HEK293 (cell line): ENCODE measurements at regions not wholly inside any gene's neighbourhood (a gene's known extent, or its start where the extent isn't known, plus 50 kb on each side); places are given as distances from the start of the nearest gene placed in this dataset.

Experiments used
- CTCF ChIA-PET: fragments of 350-600 bp; formaldehyde crosslinking; extraction: SDS; loops from one replicate; lab custom pipeline; 2021; ENCODE audit warnings: antibody characterized with exemption; lab: Yijun Ruan, JAX
- POLR2A ChIA-PET: fragments of 300-600 bp; formaldehyde crosslinking; extraction: SDS; loops from one replicate; lab custom pipeline; 2020; ENCODE audit warnings: antibody characterized with exemption, inconsistent platforms; lab: Yijun Ruan, JAX
- H3K27ac ChIP-seq: fragments of 200-500 bp; sonication (Bioruptor generic); 2 replicates; pipeline ENCODE4 v1.5.1; 2014; ENCODE audit warnings: low read depth, low read length, control low read depth, inconsistent platforms; ENCODE audit errors: extremely low read depth
- H3K36me3 ChIP-seq, 2 experiments: fragments of 200-500 bp in 1 of 2; sonication (Bioruptor generic) in 1 of 2; 1 replicate in 1 of 2; 2 replicates in 1 of 2; pipeline ENCODE4 v1.5.1; 2014 to 2017; ENCODE audit warnings: inconsistent platforms in 2 of 2, low read length in 2 of 2; ENCODE audit not compliant: control insufficient read depth in 2 of 2, insufficient read depth in 1 of 2
- H3K4me1 ChIP-seq: fragments of 200-500 bp; sonication (Bioruptor generic); 2 replicates; pipeline ENCODE4 v1.5.1; 2014; ENCODE audit warnings: mild to moderate bottlenecking, low read length, inconsistent platforms; ENCODE audit not compliant: control insufficient read depth, insufficient read depth
- H3K4me3 ChIP-seq: 2 replicates; pipeline ENCODE4 v1.5.1; 2011; ENCODE audit warnings: low read depth, mild to moderate bottlenecking, control low read depth, low read length, moderate library complexity
- H3K9me3 ChIP-seq: fragments of 200-500 bp; sonication (Bioruptor generic); 2 replicates; pipeline ENCODE4 v1.5.1; 2014; ENCODE audit warnings: low read depth, low read length, inconsistent platforms; ENCODE audit not compliant: control insufficient read depth, insufficient read depth
- BCL11A ChIP-seq: fragments of 450-650 bp; formaldehyde crosslinking; IDR thresholded peaks from 2 replicates; pipeline ENCODE4 v1.5.1; 2016; ENCODE audit warnings: low read depth, missing biosample characterization, missing genetic modification characterization
- GFI1B ChIP-seq: fragments of 450-650 bp; formaldehyde crosslinking; IDR thresholded peaks from 2 replicates; pipeline ENCODE4 v1.5.1; 2016; ENCODE audit warnings: missing biosample characterization, missing genetic modification characterization
- GLI2 ChIP-seq: fragments of 450-650 bp; formaldehyde crosslinking; IDR thresholded peaks from 2 replicates; pipeline ENCODE4; 2017; ENCODE audit warnings: missing biosample characterization, missing genetic modification characterization, low read depth, borderline replicate concordance
- HIC1 ChIP-seq: fragments of 450-650 bp; formaldehyde crosslinking; IDR thresholded peaks from 2 replicates; pipeline ENCODE4 v1.5.1; 2016; ENCODE audit warnings: missing biosample characterization, missing genetic modification characterization
- KLF9 ChIP-seq: fragments of 450-650 bp; formaldehyde crosslinking; IDR thresholded peaks from 2 replicates; pipeline ENCODE4 v1.5.1; 2016; ENCODE audit warnings: missing biosample characterization, missing genetic modification characterization, low read depth
- SP3 ChIP-seq: fragments of 450-650 bp; formaldehyde crosslinking; IDR thresholded peaks from 2 replicates; pipeline ENCODE4 v1.5.1; 2016; ENCODE audit warnings: missing biosample characterization, missing genetic modification characterization
- SP7 ChIP-seq: fragments of 450-650 bp; formaldehyde crosslinking; IDR thresholded peaks from 2 replicates; pipeline ENCODE4 v1.5.1; 2016; ENCODE audit warnings: missing biosample characterization, missing genetic modification characterization
- ZBTB1 ChIP-seq: fragments of 450-650 bp; formaldehyde crosslinking; IDR thresholded peaks from 2 replicates; pipeline ENCODE4 v1.5.1; 2016; ENCODE audit warnings: missing biosample characterization, missing genetic modification characterization
- ZBTB17 ChIP-seq: fragments of 450-650 bp; formaldehyde crosslinking; IDR thresholded peaks from 2 replicates; pipeline ENCODE4 v1.5.1; 2016; ENCODE audit warnings: missing biosample characterization, missing genetic modification characterization
- ZBTB26 ChIP-seq: fragments of 450-650 bp; formaldehyde crosslinking; optimal IDR thresholded peaks from 2 replicates; pipeline ENCODE3; 2016; ENCODE audit warnings: missing biosample characterization, mild to moderate bottlenecking, missing genetic modification characterization
- ZBTB7A ChIP-seq: fragments of 450-650 bp; formaldehyde crosslinking; IDR thresholded peaks from 2 replicates; pipeline ENCODE4 v1.5.1; 2016; ENCODE audit warnings: low read depth, missing biosample characterization, missing genetic modification characterization
- ZBTB8A ChIP-seq: fragments of 450-650 bp; formaldehyde crosslinking; IDR thresholded peaks from 2 replicates; pipeline ENCODE4 v1.5.1; 2016; ENCODE audit warnings: missing biosample characterization, missing genetic modification characterization
- ZNF121 ChIP-seq: fragments of 450-650 bp; formaldehyde crosslinking; IDR thresholded peaks from 2 replicates; pipeline ENCODE4 v1.5.1; 2016; ENCODE audit warnings: missing biosample characterization, missing genetic modification characterization
- ZNF138 ChIP-seq: fragments of 450-650 bp; formaldehyde crosslinking; IDR thresholded peaks from 2 replicates; pipeline ENCODE4 v1.5.1; 2016; ENCODE audit warnings: missing biosample characterization, missing genetic modification characterization, borderline replicate concordance
- ZNF146 ChIP-seq: fragments of 450-650 bp; formaldehyde crosslinking; IDR thresholded peaks from 2 replicates; pipeline ENCODE4 v1.5.1; 2016; ENCODE audit warnings: missing biosample characterization, missing genetic modification characterization
- ZNF239 ChIP-seq: fragments of 450-650 bp; formaldehyde crosslinking; IDR thresholded peaks from 2 replicates; pipeline ENCODE4 v1.5.1; 2016; ENCODE audit warnings: missing biosample characterization, missing genetic modification characterization
- ZNF398 ChIP-seq: fragments of 450-650 bp; formaldehyde crosslinking; IDR thresholded peaks from 2 replicates; pipeline ENCODE4 v1.5.1; 2017; ENCODE audit warnings: missing biosample characterization, missing genetic modification characterization
- ZNF449 ChIP-seq: fragments of 450-650 bp; formaldehyde crosslinking; IDR thresholded peaks from 2 replicates; pipeline ENCODE4 v1.5.1; 2017; ENCODE audit warnings: missing biosample characterization, mild to moderate bottlenecking, missing genetic modification characterization, moderate library complexity
- ZNF561 ChIP-seq: fragments of 450-650 bp; IDR thresholded peaks from 2 replicates; pipeline ENCODE4 v1.5.1; 2018; ENCODE audit warnings: missing biosample characterization, missing genetic modification characterization, borderline replicate concordance
- ZNF596 ChIP-seq: fragments of 450-650 bp; IDR thresholded peaks from 2 replicates; pipeline ENCODE4 v1.5.0; 2018; ENCODE audit warnings: missing biosample characterization, mild to moderate bottlenecking, missing genetic modification characterization, moderate library complexity
- ZNF629 ChIP-seq: fragments of 450-650 bp; formaldehyde crosslinking; IDR thresholded peaks from 2 replicates; pipeline ENCODE4 v1.5.1; 2017; ENCODE audit warnings: missing biosample characterization, missing genetic modification characterization
- ZNF670 ChIP-seq: fragments of 450-650 bp; formaldehyde crosslinking; IDR thresholded peaks from 2 replicates; pipeline ENCODE4 v1.5.1; 2016; ENCODE audit warnings: missing biosample characterization, missing genetic modification characterization, low read depth
- ZNF785 ChIP-seq: fragments of 450-650 bp; formaldehyde crosslinking; IDR thresholded peaks from 2 replicates; pipeline ENCODE4 v1.5.1; 2016; ENCODE audit warnings: missing biosample characterization, missing genetic modification characterization

GRCh38 chr15:69804786-69805185 is 292.9 kb downstream of the TLE3 start:
- H3K27ac ChIP-seq = no peak overlapping the region
- H3K9me3 ChIP-seq = no peaks in the 10 kb centered on the region
- no peaks in the 10 kb centered on the region for H3K36me3 ChIP-seq
- no peak overlapping the region for H3K4me3 ChIP-seq
- H3K4me1 ChIP-seq = peaks cover 2% of the 10 kb centered on the region; the same call in 1 of the 2 replicates
- TF ChIP-seq ZNF629 (no peak), ZBTB26 (no peak), ZBTB7A (no peak), ZBTB17 (tag by site-specific recombination) (no peak), ZNF596 (tag by site-specific recombination) (no peak), ZNF398 (tag by site-specific recombination) (no peak), ZNF449 (no peak)
- POLR2A ChIA-PET = no interaction called here
- CTCF ChIA-PET = no interaction called here

GRCh38 chr15:69805248-69805953 is 292.3 kb downstream of the TLE3 start:
- H3K36me3 ChIP-seq = no peaks in the 10 kb centered on the region
- H3K27ac ChIP-seq = no peak overlapping the region
- H3K4me3 ChIP-seq = no peak overlapping the region
- TF ChIP-seq ZNF239 (tag by site-specific recombination) (peak; percentile 42; the same call in 1 of the 2 replicates), GLI2 (tag by site-specific recombination) (no peak)
- H3K4me1 ChIP-seq = peaks cover 2% of the 10 kb centered on the region; the same call in 1 of the 2 replicates
- ChIA-PET POLR2A (no interaction called here), CTCF (no interaction called here)
- H3K9me3 ChIP-seq = no peaks in the 10 kb centered on the region

- POLR2A ChIA-PET = no interaction called here
- CTCF ChIA-PET = interaction anchor here (0.7 kb wide), 1 partner anchor 28 kb away, joined by 3 read pairs; no protein-coding TSS in a partner anchor
- TF ChIP-seq HIC1 (tag by site-specific recombination) (no peak), ZNF138 (tag by site-specific recombination) (no peak), KLF9 (tag by site-specific recombination) (no peak), ZBTB8A (tag by site-specific recombination) (no peak), ZBTB26 (no peak), ZNF785 (no peak), ZNF146 (tag by site-specific recombination) (no peak), ZNF121 (no peak), GFI1B (tag by site-specific recombination) (no peak), ZNF561 (tag by site-specific recombination) (no peak), SP7 (tag by site-specific recombination) (no peak), ZNF670 (tag by site-specific recombination) (no peak), BCL11A (tag by site-specific recombination) (no peak), SP3 (tag by site-specific recombination) (no peak), ZBTB1 (no peak)
Measured at GRCh38 chr15:69806287-69806915, 291.3 kb downstream of the TLE3 start.

More at GRCh38 chr15:69806287-69806915, 291.3 kb downstream of the TLE3 start:
- Histone ChIP-seq H3K27ac (no peak overlapping the region), H3K9me3 (no peaks in the 10 kb centered on the region), H3K4me3 (no peak overlapping the region), H3K36me3 (no peaks in the 10 kb centered on the region), H3K4me1 (peaks cover 2% of the 10 kb centered on the region; the same call in 1 of the 2 replicates)
